GM13977 (cell line): ENCODE measurements at regions not wholly inside any gene's neighbourhood (a gene's known extent, or its start where the extent isn't known, plus 50 kb on each side); places are given as distances from the start of the nearest gene placed in this dataset.

Source experiments
- DNase-seq: peaks from one replicate; pipeline ENCODE4 v3.0.0; 2012; ENCODE audit warnings: low spot score
- CTCF ChIP-seq: IDR thresholded peaks from 2 replicates; pipeline ENCODE4 v1.5.1; 2012; ENCODE audit warnings: mild to moderate bottlenecking, control low read depth; ENCODE audit not compliant: insufficient read depth; ENCODE audit errors: extremely low read depth, missing control alignments
- in situ Hi-C: fragments of 300-500 bp; cut with MboI; formaldehyde crosslinking; loops from one replicate; pipeline ENCODE4 v1.12.0; 2022; ENCODE audit warnings: low sequenced_read_pairs, low pct_unique_long_range_greater_than_20kb, mixed read lengths, inconsistent platforms; ENCODE audit not compliant: unreplicated experiment

- in situ Hi-C loops: no loop called here
- no peak for TF ChIP-seq CTCF
- DNase-seq: no peak
Measured at GRCh38 chr9:79896390-79896980, 324.7 kb downstream of the TLE4 start.

GRCh38 chr9:79895232-79895631 lies 323.5 kb downstream of the TLE4 start:
- DNase-seq: no peak
- in situ Hi-C loops: no loop called here
- TF ChIP-seq CTCF: no peak

- no peak for DNase-seq
- no peak for TF ChIP-seq CTCF
- in situ Hi-C loops: no loop called here
Measured at GRCh38 chr9:79889369-79889768, 317.6 kb downstream of the TLE4 start.

GRCh38 chr9:79885093-79885857 lies 313.5 kb downstream of the TLE4 start:
- in situ Hi-C loops: no loop called here
- TF ChIP-seq CTCF: no peak
- no peak for DNase-seq

- no peak for TF ChIP-seq CTCF
- DNase-seq: no peak
- in situ Hi-C loops: no loop called here
Measured at GRCh38 chr9:79884546-79884945, 312.8 kb downstream of the TLE4 start.

- in situ Hi-C loops: no loop called here
- DNase-seq: no peak
- no peak for TF ChIP-seq CTCF
Measured at GRCh38 chr9:79883073-79883645, 311.4 kb downstream of the TLE4 start.
